ENCODE measurements at regions not wholly inside any gene's neighbourhood (a gene's known extent, or its start where the extent isn't known, plus 50 kb on each side); places are given as distances from the start of the nearest gene placed in this dataset.

DNA sequence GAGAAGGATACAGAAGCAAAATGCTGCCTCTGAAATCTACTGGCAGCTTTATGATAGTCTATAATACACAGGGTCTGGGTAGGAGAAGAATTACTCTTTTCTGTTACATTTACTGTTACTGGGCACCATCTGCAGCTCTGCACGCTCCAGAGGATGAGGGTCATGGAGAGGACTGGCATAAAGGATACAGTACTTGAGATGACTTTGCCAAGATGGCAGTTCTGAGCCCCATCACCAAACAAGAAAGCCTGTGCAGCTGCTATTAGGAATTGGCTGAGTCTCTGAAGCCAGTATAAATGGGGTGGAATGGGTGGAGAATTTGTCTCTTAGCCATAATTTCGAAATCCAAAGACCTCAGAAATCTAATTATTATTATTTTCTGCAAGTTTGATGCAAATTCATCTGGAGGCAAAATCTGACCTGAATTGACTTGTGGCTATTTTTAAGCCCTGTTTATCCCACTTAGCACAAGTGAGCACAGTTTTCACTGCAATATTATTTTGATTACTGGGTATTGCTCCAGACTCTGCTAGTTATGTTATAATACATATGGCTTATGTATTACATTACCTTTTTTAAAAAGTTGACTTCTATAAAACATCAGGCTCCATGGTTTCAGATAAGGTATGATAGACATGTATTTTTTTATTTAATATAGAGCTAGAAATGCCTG is 579.5 kb downstream of the MBD2 start:
- DNase-seq: no peak

- no peak for DNase-seq
These were observed 584.8 kb downstream of the MBD2 start for GRCh38 chr18:53639687-53640086.

DNA sequence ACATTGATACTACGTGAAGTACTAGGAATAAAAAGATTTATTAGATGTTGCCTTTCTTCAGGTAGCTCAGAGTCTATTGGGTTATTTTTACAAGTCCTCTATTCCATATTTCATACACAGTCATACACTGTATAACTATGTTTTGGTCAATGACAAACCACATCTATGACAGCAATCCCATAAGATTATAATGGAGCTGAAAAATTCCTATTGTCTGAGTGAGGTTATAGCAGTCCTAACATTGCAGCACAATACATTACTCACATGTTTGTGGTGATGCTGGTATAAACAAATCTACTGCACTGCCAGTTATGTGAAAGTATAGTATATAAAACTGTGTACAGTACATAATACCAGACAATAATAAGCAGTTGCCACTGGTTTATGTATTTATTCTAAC is 595.1 kb downstream of the MBD2 start:
- DNase-seq: no peak

DNA sequence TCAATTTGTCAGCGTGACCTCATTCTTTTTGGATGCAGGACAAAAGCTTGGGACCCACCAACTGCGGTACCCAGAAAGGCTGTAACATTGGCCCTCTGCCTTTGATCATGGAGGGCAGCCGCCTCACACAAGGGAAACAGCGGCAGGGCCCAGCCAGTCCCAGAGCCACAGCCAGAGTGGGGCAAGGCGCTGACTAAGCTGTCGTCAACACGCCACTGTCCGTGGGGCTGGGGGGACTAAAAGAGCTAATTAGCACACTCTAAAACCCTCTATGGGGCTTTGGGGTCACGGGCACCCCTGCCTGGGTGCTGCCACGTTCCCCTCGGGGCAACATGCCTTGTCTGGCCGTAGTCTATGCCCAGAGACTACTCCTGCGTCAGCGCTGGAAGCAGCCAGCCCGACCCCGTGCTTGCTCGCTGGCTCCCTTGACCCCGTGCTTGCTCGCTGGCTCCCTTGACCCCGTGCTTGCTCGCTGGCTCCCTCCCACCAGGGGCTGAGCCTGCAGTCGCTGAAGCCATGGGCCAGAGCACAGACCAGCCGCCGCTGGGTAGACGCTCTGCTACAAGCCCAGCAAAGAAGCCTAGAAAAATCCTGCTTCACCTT is 598.4 kb downstream of the MBD2 start:
- DNase-seq: no peak

GRCh38 chr18:53610957-53611356 is 613.5 kb downstream of the MBD2 start:
- DNase-seq: no peak

DNA sequence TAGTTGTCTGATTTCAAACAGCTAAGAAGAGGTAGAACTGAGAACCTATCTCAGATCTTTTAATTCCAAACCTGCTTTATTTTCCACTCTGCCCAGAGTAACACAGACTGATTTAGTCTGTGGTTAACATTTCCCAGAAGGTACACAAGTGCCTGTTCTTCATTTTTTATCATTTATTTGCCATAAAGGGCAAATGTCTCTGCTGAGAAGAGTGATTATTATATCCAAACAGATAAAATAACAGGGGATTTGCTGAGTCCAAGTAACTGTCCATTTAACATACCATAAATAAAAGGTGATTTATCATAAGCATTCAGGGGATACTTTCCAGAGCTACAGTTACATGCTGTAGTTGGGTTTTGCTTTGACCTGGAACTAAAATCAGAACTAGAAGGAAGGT is 617.7 kb downstream of the MBD2 start:
- no peak for DNase-seq

DNA sequence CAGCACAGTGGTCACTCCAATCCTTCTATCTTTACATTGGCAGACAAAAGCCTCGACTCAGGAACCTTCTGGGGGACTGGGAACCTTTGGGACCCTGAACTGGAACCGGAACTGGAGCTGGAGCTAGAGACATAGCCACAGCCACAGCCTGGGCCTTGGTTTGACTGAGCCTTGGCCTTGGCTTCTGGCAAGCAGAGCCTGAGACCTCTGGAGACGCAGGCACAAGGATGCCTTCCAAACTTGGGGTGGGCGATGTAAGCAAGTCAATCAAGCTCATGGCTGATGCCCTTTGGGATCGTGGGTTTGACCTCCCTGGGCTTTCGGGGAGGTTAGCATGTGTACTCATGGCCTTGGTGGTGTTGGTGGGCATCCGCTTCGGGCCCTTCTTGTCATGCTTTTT is 619.3 kb downstream of the MBD2 start:
- no peak for DNase-seq

- DNase-seq: no peak
These were observed 621.2 kb downstream of the MBD2 start for GRCh38 chr18:53603276-53603675.

GRCh38 chr18:53601344-53601743 is 623.1 kb downstream of the MBD2 start:
- DNase-seq: no peak

- no peak for DNase-seq
These were observed 637.5 kb downstream of the MBD2 start for GRCh38 chr18:53586923-53587322.

All from right lung (tissue), 2 donors.